Frontal cortex (tissue), 3 donors: ENCODE measurements at regions not wholly inside any gene's neighbourhood (a gene's known extent, or its start where the extent isn't known, plus 50 kb on each side); places are given as distances from the start of the nearest gene placed in this dataset.

Source experiments
- DNase-seq, 2 donors: peaks; one replicate each; pipeline ENCODE4 v3.0.0; 2012; ENCODE audit warnings: low spot score in 2 of 2
- FAIRE-seq: peaks from 2 replicates; lab custom pipeline; 2012; peaks lifted over from hg19 to GRCh38; lab: Jason Lieb, UNC
- donor health status: control.
- donor health status: control.
- donor health status: control.

- DNase-seq (no peak), FAIRE-seq (no peak)
These were observed 527.6 kb downstream of the SATB2 start for GRCh38 chr2:198930170-198930569.

GRCh38 chr2:198928026-198928425 lies 529.7 kb downstream of the SATB2 start:
- DNase-seq (peak in 1 of 2 donors; percentile 4), FAIRE-seq (no peak)

- no peak for DNase-seq
- no peak for FAIRE-seq
These were observed 539.6 kb downstream of the SATB2 start for GRCh38 chr2:198917926-198918720.

- DNase-seq (no peak), FAIRE-seq (no peak)
These were observed 540.5 kb downstream of the SATB2 start for GRCh38 chr2:198917275-198917674.

- DNase-seq (no peak), FAIRE-seq (no peak)
These were observed 541.1 kb downstream of the SATB2 start for GRCh38 chr2:198916548-198917080.

GRCh38 chr2:198913394-198914152 lies 544.2 kb downstream of the SATB2 start:
- DNase-seq (no peak), FAIRE-seq (no peak)

GRCh38 chr2:198909525-198910267 lies 548.0 kb downstream of the SATB2 start:
- FAIRE-seq (no peak), DNase-seq (no peak)

GRCh38 chr2:198905881-198906612 lies 551.7 kb downstream of the SATB2 start:
- DNase-seq (no peak), FAIRE-seq (no peak)

- DNase-seq (no peak), FAIRE-seq (no peak)
These were observed 555.8 kb downstream of the SATB2 start for GRCh38 chr2:198901894-198902293.

- DNase-seq (no peak), FAIRE-seq (no peak)
These were observed 557.6 kb downstream of the SATB2 start for GRCh38 chr2:198900141-198900540.

GRCh38 chr2:198890490-198890889 lies 567.2 kb downstream of the SATB2 start:
- DNase-seq (no peak), FAIRE-seq (no peak)

GRCh38 chr2:198883604-198884003 lies 574.1 kb downstream of the SATB2 start:
- FAIRE-seq (no peak), DNase-seq (no peak)

- no peak for DNase-seq
- peak; percentile 28 for FAIRE-seq
These were observed 576.8 kb downstream of the SATB2 start for GRCh38 chr2:198880986-198881385.

GRCh38 chr2:198880421-198880820 lies 577.3 kb downstream of the SATB2 start:
- DNase-seq (no peak), FAIRE-seq (no peak)

GRCh38 chr2:198874472-198874858 lies 583.3 kb downstream of the SATB2 start:
- FAIRE-seq (no peak), DNase-seq (no peak)

GRCh38 chr2:198873503-198874471 lies 584.0 kb downstream of the SATB2 start:
- no peak for FAIRE-seq
- DNase-seq = no peak

- no peak for DNase-seq
- FAIRE-seq = no peak
These were observed 594.1 kb downstream of the SATB2 start for GRCh38 chr2:198863655-198864054.

GRCh38 chr2:198861080-198861479 lies 596.7 kb downstream of the SATB2 start:
- no peak for FAIRE-seq
- no peak for DNase-seq

- FAIRE-seq (no peak), DNase-seq (no peak)
These were observed 600.5 kb downstream of the SATB2 start for GRCh38 chr2:198857246-198857645.
